ENCODE measurements at regions not wholly inside any gene's neighbourhood (a gene's known extent, or its start where the extent isn't known, plus 50 kb on each side); places are given as distances from the start of the nearest gene placed in this dataset.

DNA sequence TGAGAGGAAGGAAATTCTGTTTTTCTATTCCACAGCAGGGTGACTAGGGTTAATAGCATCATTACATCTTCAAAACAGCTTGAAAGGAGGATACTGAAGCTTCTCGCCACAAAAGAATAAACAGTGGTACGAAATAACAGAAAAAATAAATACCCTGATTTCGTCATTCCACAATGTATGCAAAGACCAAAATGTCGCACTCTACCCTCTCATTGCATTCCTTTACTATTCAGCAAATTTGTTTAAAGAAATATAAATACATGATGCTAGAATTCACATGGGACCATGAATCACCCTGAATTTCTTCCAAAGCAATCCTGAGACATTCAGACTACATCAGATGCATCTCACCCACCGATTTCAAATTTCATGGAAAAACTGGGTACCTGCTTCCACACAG, 112.3 kb upstream of the TOP3B start:
- no peaks in the 10 kb centered on the region for H3K4me1 Mint-ChIP-seq (ENCODE audit: low read depth, unreplicated experiment)
- no peak overlapping the region for H3K27ac Mint-ChIP-seq (ENCODE audit: unreplicated experiment)
- DNase-seq: no peak
- peaks cover 21% of the 10 kb centered on the region for H3K36me3 Mint-ChIP-seq (ENCODE audit: unreplicated experiment)
- H3K9me3 Mint-ChIP-seq (ENCODE audit: unreplicated experiment): peaks cover 2% of the 10 kb centered on the region
- TF ChIP-seq, protein P1, sequence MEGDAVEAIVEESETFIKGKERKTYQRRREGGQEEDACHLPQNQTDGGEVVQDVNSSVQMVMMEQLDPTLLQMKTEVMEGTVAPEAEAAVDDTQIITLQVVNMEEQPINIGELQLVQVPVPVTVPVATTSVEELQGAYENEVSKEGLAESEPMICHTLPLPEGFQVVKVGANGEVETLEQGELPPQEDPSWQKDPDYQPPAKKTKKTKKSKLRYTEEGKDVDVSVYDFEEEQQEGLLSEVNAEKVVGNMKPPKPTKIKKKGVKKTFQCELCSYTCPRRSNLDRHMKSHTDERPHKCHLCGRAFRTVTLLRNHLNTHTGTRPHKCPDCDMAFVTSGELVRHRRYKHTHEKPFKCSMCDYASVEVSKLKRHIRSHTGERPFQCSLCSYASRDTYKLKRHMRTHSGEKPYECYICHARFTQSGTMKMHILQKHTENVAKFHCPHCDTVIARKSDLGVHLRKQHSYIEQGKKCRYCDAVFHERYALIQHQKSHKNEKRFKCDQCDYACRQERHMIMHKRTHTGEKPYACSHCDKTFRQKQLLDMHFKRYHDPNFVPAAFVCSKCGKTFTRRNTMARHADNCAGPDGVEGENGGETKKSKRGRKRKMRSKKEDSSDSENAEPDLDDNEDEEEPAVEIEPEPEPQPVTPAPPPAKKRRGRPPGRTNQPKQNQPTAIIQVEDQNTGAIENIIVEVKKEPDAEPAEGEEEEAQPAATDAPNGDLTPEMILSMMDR (IDR thresholded peaks at IDR 0.05; ENCODE audit: partially characterized antibody, unreplicated experiment): no peak
- H3K4me3 Mint-ChIP-seq (ENCODE audit: unreplicated experiment): no peak overlapping the region
- H3K27me3 Mint-ChIP-seq (ENCODE audit: unreplicated experiment): peaks cover 8% of the 10 kb centered on the region

DNA sequence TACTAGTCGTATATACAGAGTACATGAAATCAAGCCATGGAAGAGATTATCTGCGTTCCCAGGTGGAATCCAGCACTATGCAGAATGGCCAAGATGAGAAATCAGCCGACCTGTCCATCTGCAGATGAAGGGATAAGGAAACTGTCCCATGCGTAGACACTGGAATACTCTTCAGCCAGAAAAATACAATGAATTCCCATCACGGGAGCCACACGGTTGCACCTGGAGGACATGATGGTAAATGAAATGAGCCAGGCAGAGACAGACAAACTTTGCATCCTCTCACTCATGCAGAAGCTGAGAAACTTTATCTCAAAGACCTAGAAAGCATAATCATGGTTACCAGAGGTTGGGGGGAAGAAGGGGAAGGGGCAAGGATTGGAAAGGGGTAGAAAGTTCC, 111.9 kb upstream of the TOP3B start:
- Mint-ChIP-seq H3K9me3 (ENCODE audit: unreplicated experiment) (peaks cover 2% of the 10 kb centered on the region), H3K36me3 (ENCODE audit: unreplicated experiment) (peaks cover 21% of the 10 kb centered on the region), H3K4me3 (ENCODE audit: unreplicated experiment) (no peak overlapping the region), H3K4me1 (ENCODE audit: low read depth, unreplicated experiment) (no peaks in the 10 kb centered on the region), H3K27ac (ENCODE audit: unreplicated experiment) (no peak overlapping the region), H3K27me3 (ENCODE audit: unreplicated experiment) (peaks cover 8% of the 10 kb centered on the region)
- DNase-seq: no peak
- TF ChIP-seq, protein P1 (IDR thresholded peaks at IDR 0.05; ENCODE audit: partially characterized antibody, unreplicated experiment): no peak

DNA sequence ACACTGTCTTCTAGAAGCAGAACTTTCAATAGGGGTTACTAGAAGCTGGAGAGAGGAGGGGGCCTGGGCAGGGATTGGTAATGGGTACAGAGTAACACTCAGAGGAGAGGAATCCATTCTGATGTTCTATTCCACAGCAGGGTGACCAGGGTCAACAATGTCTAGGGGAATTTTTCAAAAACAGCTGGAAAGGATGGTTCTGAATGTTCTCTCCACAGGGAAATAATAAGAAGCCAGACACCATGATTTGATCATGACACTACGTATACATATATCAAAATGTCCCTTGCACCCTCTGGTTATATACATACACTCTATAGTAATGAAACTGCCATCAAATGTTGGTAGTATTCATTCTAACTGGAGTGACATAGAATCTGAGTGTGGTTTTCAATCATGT, 111.2 kb upstream of the TOP3B start:
- peaks cover 21% of the 10 kb centered on the region for H3K36me3 Mint-ChIP-seq (ENCODE audit: unreplicated experiment)
- H3K9me3 Mint-ChIP-seq (ENCODE audit: unreplicated experiment): peaks cover 2% of the 10 kb centered on the region
- H3K4me1 Mint-ChIP-seq (ENCODE audit: low read depth, unreplicated experiment): no peaks in the 10 kb centered on the region
- H3K27me3 Mint-ChIP-seq (ENCODE audit: unreplicated experiment): peaks cover 8% of the 10 kb centered on the region
- no peak for DNase-seq
- TF ChIP-seq, protein P1 (IDR thresholded peaks at IDR 0.05; ENCODE audit: partially characterized antibody, unreplicated experiment): no peak
- H3K27ac Mint-ChIP-seq (ENCODE audit: unreplicated experiment): no peak overlapping the region
- H3K4me3 Mint-ChIP-seq (ENCODE audit: unreplicated experiment): no peak overlapping the region

DNA sequence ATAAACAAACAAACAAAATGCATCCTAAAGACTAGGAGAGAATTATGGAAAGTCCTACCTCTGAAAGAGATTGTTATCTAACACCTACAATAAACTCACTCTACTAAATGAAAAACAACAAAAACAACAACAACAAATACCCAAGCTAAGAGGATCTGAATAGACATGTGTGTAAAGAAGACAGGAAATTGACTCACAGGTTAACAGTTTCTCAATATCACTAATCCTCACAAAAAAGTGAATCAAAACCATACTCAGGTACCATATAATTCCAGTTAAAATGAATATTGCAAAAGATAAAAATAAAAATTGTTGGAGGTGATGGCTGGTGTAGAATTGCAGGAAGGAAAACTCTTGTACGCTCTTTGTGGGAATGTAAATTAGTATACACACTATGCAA, 110.4 kb upstream of the TOP3B start:
- Mint-ChIP-seq H3K27me3 (ENCODE audit: unreplicated experiment) (peaks cover 11% of the 10 kb centered on the region), H3K4me1 (ENCODE audit: low read depth, unreplicated experiment) (no peaks in the 10 kb centered on the region), H3K4me3 (ENCODE audit: unreplicated experiment) (no peak overlapping the region), H3K9me3 (ENCODE audit: unreplicated experiment) (peaks cover 2% of the 10 kb centered on the region), H3K27ac (ENCODE audit: unreplicated experiment) (no peak overlapping the region), H3K36me3 (ENCODE audit: unreplicated experiment) (peaks cover 17% of the 10 kb centered on the region)
- no peak for DNase-seq
- TF ChIP-seq, protein P1 (IDR thresholded peaks at IDR 0.05; ENCODE audit: partially characterized antibody, unreplicated experiment): no peak

DNA sequence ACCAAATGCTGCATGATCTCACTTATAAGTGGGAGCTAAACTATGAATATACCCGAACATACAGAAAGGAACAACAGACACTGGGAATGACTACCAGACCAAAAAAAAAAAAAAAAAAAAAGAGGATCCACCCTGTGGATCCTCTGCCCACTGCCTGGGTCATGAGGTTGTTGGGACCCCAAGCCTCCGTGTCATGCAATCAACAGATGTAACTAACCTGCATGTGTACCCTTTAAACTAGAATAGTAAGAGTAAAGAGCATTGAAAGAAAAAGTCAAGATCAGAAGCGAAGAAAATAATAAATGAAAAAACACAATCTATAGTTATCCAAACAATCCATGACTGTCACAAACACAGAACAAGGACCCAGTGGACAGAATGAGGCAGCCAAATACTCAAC, 109.5 kb upstream of the TOP3B start:
- no peak for DNase-seq
- H3K27ac Mint-ChIP-seq (ENCODE audit: unreplicated experiment): no peak overlapping the region
- H3K36me3 Mint-ChIP-seq (ENCODE audit: unreplicated experiment): peaks cover 10% of the 10 kb centered on the region
- TF ChIP-seq, protein P1 (IDR thresholded peaks at IDR 0.05; ENCODE audit: partially characterized antibody, unreplicated experiment): no peak
- peaks cover 11% of the 10 kb centered on the region for H3K27me3 Mint-ChIP-seq (ENCODE audit: unreplicated experiment)
- peaks cover 2% of the 10 kb centered on the region for H3K9me3 Mint-ChIP-seq (ENCODE audit: unreplicated experiment)
- no peaks in the 10 kb centered on the region for H3K4me1 Mint-ChIP-seq (ENCODE audit: low read depth, unreplicated experiment)
- H3K4me3 Mint-ChIP-seq (ENCODE audit: unreplicated experiment): no peak overlapping the region

Data from glutamatergic neuron (in vitro differentiated cells).